ENCODE measurements at regions not wholly inside any gene's neighbourhood (a gene's known extent, or its start where the extent isn't known, plus 50 kb on each side); places are given as distances from the start of the nearest gene placed in this dataset.

DNA sequence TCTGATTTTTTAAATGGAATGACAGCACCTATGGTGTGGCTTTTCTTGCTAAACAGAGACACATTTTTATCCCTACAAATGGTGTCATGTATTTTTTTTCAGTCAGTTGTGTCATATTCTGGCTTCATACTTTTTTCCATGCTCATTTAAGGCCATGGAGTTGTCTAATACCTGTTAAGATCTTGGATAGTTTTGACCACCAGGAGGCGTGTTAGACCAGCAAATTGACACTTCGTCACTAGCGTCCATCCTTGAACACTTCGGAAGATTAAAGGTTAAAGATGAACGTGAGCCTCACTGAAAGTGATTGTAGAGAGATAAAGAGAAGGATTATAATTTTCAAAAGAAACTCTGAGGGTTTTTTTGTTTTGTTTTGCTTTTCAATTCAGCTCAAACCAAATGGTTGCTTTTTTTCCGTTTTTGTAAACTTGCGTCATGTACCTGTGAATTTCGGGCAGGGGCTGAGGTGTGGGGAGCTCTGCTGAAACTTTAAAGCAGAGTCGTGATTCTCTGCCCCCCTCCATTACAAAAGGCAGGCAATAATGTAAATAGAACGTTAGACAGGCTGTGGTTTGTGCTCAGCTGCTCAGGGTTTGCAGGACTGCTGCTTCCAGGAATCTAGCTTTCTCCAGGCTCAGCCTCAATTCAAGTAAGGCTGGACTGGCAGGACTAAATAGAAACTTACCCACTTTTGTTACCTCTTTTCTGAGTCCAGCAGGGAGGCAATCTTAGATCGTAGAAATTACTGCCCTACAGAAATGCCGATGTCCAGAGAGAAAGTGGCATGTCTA, 245.1 kb downstream of the FOXA2 start:
- no peak overlapping the region for H3K27ac ChIP-seq
- DNase-seq (peak in 1 of 2 donors; percentile 44), ATAC-seq (peak in 6 of 8 donors; percentile 23 to 62 (median 50))
- H3K4me3 ChIP-seq: no peak overlapping the region
- H3K36me3 ChIP-seq: no peaks in the 10 kb centered on the region
- WGBS, 2 donors: 32 to 34% methylated on average over 12 of the region's 12 CpGs
- H3K9me3 ChIP-seq: no peaks in the 10 kb centered on the region
- H3K4me1 ChIP-seq: peaks cover 0 to 6% (median 0%) of the 10 kb centered on the region in 9 donors
- intact Hi-C loops (cut with DNase I): loop anchor here in 7 of 10 donors (1.0 to 10.0 kb wide), 5 partner anchors 344 to 998 kb away; no protein-coding TSS in a partner anchor
- TF ChIP-seq, protein P1, sequence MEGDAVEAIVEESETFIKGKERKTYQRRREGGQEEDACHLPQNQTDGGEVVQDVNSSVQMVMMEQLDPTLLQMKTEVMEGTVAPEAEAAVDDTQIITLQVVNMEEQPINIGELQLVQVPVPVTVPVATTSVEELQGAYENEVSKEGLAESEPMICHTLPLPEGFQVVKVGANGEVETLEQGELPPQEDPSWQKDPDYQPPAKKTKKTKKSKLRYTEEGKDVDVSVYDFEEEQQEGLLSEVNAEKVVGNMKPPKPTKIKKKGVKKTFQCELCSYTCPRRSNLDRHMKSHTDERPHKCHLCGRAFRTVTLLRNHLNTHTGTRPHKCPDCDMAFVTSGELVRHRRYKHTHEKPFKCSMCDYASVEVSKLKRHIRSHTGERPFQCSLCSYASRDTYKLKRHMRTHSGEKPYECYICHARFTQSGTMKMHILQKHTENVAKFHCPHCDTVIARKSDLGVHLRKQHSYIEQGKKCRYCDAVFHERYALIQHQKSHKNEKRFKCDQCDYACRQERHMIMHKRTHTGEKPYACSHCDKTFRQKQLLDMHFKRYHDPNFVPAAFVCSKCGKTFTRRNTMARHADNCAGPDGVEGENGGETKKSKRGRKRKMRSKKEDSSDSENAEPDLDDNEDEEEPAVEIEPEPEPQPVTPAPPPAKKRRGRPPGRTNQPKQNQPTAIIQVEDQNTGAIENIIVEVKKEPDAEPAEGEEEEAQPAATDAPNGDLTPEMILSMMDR (IDR thresholded peaks at IDR 0.05): peak; percentile 19 to 82 (median 76)
- H3K27me3 ChIP-seq: peaks cover 0 to 63% (median 25%) of the 10 kb centered on the region in 7 donors

DNA sequence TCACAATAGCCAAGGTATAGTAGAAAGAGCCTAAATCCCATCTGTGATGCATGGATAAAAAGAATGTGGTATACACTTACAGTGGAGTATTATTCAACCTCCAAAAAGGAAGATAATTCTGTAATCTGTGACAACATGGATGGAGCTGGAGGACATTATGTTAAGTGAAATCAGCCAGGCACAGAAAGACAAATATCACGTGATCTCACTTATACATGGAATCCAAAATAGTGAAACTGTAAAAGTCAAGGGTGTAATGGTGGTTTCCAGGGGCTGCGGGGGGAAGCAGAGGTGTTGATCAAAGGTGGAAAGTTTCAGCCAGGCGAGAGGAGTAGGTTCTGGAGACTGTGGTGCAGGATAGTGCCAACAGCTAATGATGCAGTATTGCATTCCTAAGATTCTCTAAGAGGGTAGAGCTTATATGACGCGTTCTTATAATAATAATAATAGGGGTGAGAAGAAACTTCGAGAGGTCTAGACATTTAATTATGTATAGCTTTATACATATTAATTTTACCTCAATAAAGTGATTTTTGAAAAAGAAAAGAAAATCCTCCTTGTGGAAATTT, 246.1 kb downstream of the FOXA2 start:
- 57 to 59% methylated on average over 6 of the region's 6 CpGs for WGBS, 2 donors
- intact Hi-C loops (cut with DNase I): loop anchor here in 5 of 10 donors (2.0 to 10.0 kb wide), 4 partner anchors 345 to 999 kb away; no protein-coding TSS in a partner anchor
- peaks cover 0 to 6% (median 0%) of the 10 kb centered on the region in 9 donors for H3K4me1 ChIP-seq
- H3K36me3 ChIP-seq: no peaks in the 10 kb centered on the region
- TF ChIP-seq, protein P1 (IDR thresholded peaks at IDR 0.05): no peak
- no peak overlapping the region for H3K4me3 ChIP-seq
- DNase-seq: no peak
- H3K9me3 ChIP-seq: no peaks in the 10 kb centered on the region
- peaks cover 0 to 73% (median 25%) of the 10 kb centered on the region in 7 donors for H3K27me3 ChIP-seq
- ATAC-seq: no peak
- H3K27ac ChIP-seq: no peak overlapping the region

DNA sequence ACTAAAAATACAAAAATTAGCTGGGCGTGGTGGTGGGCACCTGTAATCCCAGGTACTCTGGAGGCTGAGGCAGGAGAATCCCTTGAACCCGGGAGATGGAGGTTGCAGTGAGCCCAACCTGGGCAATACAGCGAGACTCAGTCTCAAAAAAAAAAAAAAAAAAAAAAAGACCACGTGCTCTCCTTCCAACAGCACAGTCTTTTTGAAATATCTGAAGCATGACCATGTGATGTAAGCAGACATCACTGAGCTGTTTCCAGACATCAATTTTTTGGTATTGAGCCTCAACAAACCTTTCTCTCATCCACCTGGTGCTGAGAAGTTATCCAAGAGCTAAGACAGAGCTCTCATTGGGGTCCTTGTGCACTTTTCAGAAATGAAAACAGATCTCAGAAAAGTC, 249.2 kb downstream of the FOXA2 start:
- TF ChIP-seq, protein P1 (IDR thresholded peaks at IDR 0.05): no peak
- Histone ChIP-seq H3K9me3 (no peaks in the 10 kb centered on the region), H3K36me3 (no peaks in the 10 kb centered on the region), H3K27ac (no peak overlapping the region), H3K4me3 (no peak overlapping the region), H3K4me1 (peaks cover 0 to 6% (median 0%) of the 10 kb centered on the region in 9 donors), H3K27me3 (peaks cover 0 to 94% (median 45%) of the 10 kb centered on the region in 7 donors)
- no peak for DNase-seq
- ATAC-seq: no peak
- intact Hi-C loops (cut with DNase I): loop anchor here in 2 of 10 donors (5.0 to 10.0 kb wide), 2 partner anchors 1000 to 1002 kb away; no protein-coding TSS in a partner anchor
- 61 to 65% methylated on average over 4 of the region's 4 CpGs for WGBS, 2 donors

- TF ChIP-seq, protein P1 (IDR thresholded peaks at IDR 0.05): peak in 8 of 9 donors; percentile 44 to 76 (median 70)
- DNase-seq: peak; percentile 18 to 19
- 37 to 38% methylated on average over 19 of the region's 19 CpGs for WGBS, 2 donors
- Histone ChIP-seq H3K9me3 (no peaks in the 10 kb centered on the region), H3K4me1 (peaks cover 0 to 1% (median 0%) of the 10 kb centered on the region in 9 donors), H3K27ac (no peak overlapping the region), H3K27me3 (peaks cover 0 to 95% (median 39%) of the 10 kb centered on the region in 7 donors), H3K4me3 (no peak overlapping the region), H3K36me3 (no peaks in the 10 kb centered on the region)
- peak in 5 of 8 donors; percentile 49 to 82 (median 62) for ATAC-seq
- intact Hi-C loops (cut with DNase I): loop anchor here in 2 of 10 donors (5.0 to 10.0 kb wide), 2 partner anchors 1001 to 1008 kb away; no protein-coding TSS in a partner anchor
Measured at GRCh38 chr20:22333885-22334545, 250.4 kb downstream of the FOXA2 start.
